C1 segment of cervical spinal cord (tissue), 14 donors: ENCODE measurements at regions not wholly inside any gene's neighbourhood (a gene's known extent, or its start where the extent isn't known, plus 50 kb on each side); places are given as distances from the start of the nearest gene placed in this dataset.
A peak's percentile ranks its signal among the peaks of the same experiment; 100 is the strongest.
"Not testable (repeated sequence)": the region's sequence is repeated elsewhere in the genome, so short reads cannot be mapped to it uniquely, and the experiment has no call there.

ENCODE experiments used
- DNase-seq, 14 donors: peaks; one replicate each; lab custom pipeline; 2025; lab: John Stamatoyannopoulos, UW

- DNase-seq = no peak
These were observed 157.0 kb downstream of the ADSS2 start for GRCh38 chr1:244294599-244295224.

GRCh38 chr1:244296003-244296402, 155.7 kb downstream of the ADSS2 start:
- DNase-seq = no peak

GRCh38 chr1:244296447-244296846, 155.3 kb downstream of the ADSS2 start:
- peak in 1 of 14 donors; percentile 10 for DNase-seq

- no peak for DNase-seq
These were observed 154.6 kb downstream of the ADSS2 start for GRCh38 chr1:244297087-244297486.

- DNase-seq = no peak
These were observed 154.1 kb downstream of the ADSS2 start for GRCh38 chr1:244297616-244298015.

- not testable (repeated sequence) for DNase-seq
These were observed 151.7 kb downstream of the ADSS2 start for GRCh38 chr1:244300029-244300375.

- DNase-seq = no peak
These were observed 150.0 kb downstream of the ADSS2 start for GRCh38 chr1:244301595-244302130.

- DNase-seq = no peak
These were observed 148.7 kb downstream of the ADSS2 start for GRCh38 chr1:244302876-244303609.

- DNase-seq = no peak
These were observed 148.1 kb downstream of the ADSS2 start for GRCh38 chr1:244303610-244303969.

GRCh38 chr1:244304156-244304555, 147.6 kb downstream of the ADSS2 start:
- DNase-seq = no peak

- no peak for DNase-seq
These were observed 147.1 kb downstream of the ADSS2 start for GRCh38 chr1:244304656-244305055.

GRCh38 chr1:244305776-244306341, 145.8 kb downstream of the ADSS2 start:
- DNase-seq = no peak

- no peak for DNase-seq
These were observed 145.2 kb downstream of the ADSS2 start for GRCh38 chr1:244306544-244306943.

- not testable (repeated sequence) for DNase-seq
These were observed 142.5 kb downstream of the ADSS2 start for GRCh38 chr1:244309191-244309590.

GRCh38 chr1:244311784-244312532, 139.8 kb downstream of the ADSS2 start:
- DNase-seq = peak in 5 of 14 donors; percentile 13 to 44 (median 37)

- DNase-seq = no peak
These were observed 138.4 kb downstream of the ADSS2 start for GRCh38 chr1:244313346-244313745.

GRCh38 chr1:244314921-244315559, 136.7 kb downstream of the ADSS2 start:
- no peak for DNase-seq

- no peak for DNase-seq
These were observed 135.7 kb downstream of the ADSS2 start for GRCh38 chr1:244315996-244316395.

- DNase-seq = no peak
These were observed 135.3 kb downstream of the ADSS2 start for GRCh38 chr1:244316407-244316806.

- no peak for DNase-seq
These were observed 134.6 kb downstream of the ADSS2 start for GRCh38 chr1:244316986-244317655.

- no peak for DNase-seq
These were observed 133.6 kb downstream of the ADSS2 start for GRCh38 chr1:244318078-244318477.
